ENCODE measurements at regions not wholly inside any gene's neighbourhood (a gene's known extent, or its start where the extent isn't known, plus 50 kb on each side); places are given as distances from the start of the nearest gene placed in this dataset.

DNA sequence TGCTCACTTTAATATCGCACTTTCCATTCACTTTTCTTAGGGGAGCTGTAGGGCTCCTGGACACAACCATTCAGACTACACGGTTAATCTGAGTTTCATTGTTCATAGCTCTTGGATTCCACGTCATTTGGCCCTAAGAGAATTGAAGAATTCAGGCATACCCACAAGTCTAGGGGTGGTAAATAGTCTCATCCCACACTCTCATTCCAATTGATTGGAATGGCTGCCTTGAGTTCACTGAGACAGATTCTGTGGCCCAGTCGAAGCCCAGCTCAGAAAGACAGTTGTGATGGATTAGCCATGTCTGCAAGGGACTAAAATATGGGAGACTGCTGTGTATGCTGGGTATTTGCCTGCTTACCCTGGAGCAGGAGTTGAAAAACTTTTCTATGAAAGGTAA is 124.6 kb downstream of the TFCP2L1 start:
- Mint-ChIP-seq H3K36me3 (peaks cover 16% of the 10 kb centered on the region), H3K4me1 (ENCODE audit: low read depth in 2 of 2) (no peaks in the 10 kb centered on the region), H3K9me3 (peaks cover 8% of the 10 kb centered on the region), H3K27ac (no peak overlapping the region), H3K4me3 (no peak overlapping the region), H3K27me3 (no peaks in the 10 kb centered on the region)
- no peak for DNase-seq (ENCODE audit: low spot score)
- ATAC-seq: no peak

DNA sequence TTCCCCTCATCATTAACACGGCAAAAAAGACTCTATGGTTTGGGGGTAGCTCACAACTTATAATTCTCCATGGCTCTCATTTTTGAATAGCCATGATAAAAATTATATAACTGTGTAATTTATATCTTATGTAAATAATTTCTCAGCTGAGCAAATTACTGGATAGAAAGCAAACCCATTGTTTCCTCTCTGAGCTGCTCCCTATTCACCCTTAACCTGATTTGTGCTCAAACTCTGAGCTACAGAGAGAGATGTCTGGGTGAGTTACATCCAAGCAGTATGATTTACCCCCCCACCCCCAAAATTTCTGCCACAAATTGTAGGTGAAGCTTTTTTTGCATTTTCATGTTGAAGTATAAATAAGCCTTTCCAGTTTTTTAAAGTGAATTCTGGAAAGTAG is 123.7 kb downstream of the TFCP2L1 start:
- no peak for DNase-seq (ENCODE audit: low spot score)
- H3K4me1 Mint-ChIP-seq (ENCODE audit: low read depth in 2 of 2): no peaks in the 10 kb centered on the region
- H3K4me3 Mint-ChIP-seq: no peak overlapping the region

DNA sequence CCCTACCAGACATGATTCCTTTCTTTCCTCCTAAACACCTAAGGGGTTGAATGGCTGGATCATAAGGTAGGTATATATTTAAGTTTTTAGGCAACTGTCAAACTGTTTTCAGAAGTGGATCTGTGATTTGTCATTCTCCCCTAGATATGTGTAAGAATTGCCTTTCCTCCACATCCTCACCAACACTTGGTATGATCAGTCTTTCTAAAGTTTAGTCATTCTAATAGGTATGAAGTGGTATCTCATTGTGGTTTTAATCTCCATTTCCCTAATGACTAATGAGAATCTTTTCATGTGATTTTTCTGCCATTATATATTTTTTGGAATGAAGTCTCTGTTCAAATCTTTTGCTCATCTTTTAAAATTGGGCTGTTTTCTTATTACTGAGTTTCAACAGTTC is 122.1 kb downstream of the TFCP2L1 start:
- peaks cover 10% of the 10 kb centered on the region for H3K36me3 Mint-ChIP-seq
- no peak overlapping the region for H3K27ac Mint-ChIP-seq
- no peak overlapping the region for H3K4me3 Mint-ChIP-seq
- no peak for ATAC-seq
- H3K9me3 Mint-ChIP-seq: peaks cover 7% of the 10 kb centered on the region
- no peaks in the 10 kb centered on the region for H3K4me1 Mint-ChIP-seq (ENCODE audit: low read depth in 2 of 2)
- no peak for DNase-seq (ENCODE audit: low spot score)
- H3K27me3 Mint-ChIP-seq: no peaks in the 10 kb centered on the region

More for the DNA sequence above, 123.7 kb downstream of the TFCP2L1 start:
- Mint-ChIP-seq H3K27me3 (no peaks in the 10 kb centered on the region), H3K27ac (no peak overlapping the region), H3K9me3 (peaks cover 8% of the 10 kb centered on the region), H3K36me3 (peaks cover 16% of the 10 kb centered on the region)
- no peak for ATAC-seq

DNA sequence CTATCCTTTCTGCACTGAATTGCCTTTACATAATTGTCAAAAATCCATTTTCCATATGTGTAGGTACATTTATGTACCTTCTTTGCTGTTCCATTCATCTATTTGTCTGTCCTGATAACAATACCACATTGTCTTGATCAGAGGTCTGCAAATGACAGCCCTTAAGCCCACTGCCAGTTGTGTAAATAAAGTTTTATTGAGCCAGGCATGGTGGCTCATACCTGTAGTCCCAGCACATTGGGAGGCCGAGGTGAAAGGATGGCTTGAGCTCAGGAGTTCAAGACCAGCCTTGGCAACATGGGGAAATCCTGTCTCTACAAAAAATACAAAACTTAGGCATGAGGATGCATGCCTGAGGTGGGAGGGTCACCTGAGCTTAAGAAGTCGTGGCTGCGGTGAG is 121.0 kb downstream of the TFCP2L1 start:
- ATAC-seq (no peak), DNase-seq (ENCODE audit: low spot score) (no peak)
- H3K36me3 Mint-ChIP-seq: peaks cover under 1% of the 10 kb centered on the region
- no peak overlapping the region for H3K4me3 Mint-ChIP-seq
- peaks cover 3% of the 10 kb centered on the region for H3K9me3 Mint-ChIP-seq
- peaks cover 0 to 4% of the 10 kb centered on the region in 2 donors for H3K27me3 Mint-ChIP-seq
- no peak overlapping the region for H3K27ac Mint-ChIP-seq
- H3K4me1 Mint-ChIP-seq (ENCODE audit: low read depth in 2 of 2): no peaks in the 10 kb centered on the region

DNA sequence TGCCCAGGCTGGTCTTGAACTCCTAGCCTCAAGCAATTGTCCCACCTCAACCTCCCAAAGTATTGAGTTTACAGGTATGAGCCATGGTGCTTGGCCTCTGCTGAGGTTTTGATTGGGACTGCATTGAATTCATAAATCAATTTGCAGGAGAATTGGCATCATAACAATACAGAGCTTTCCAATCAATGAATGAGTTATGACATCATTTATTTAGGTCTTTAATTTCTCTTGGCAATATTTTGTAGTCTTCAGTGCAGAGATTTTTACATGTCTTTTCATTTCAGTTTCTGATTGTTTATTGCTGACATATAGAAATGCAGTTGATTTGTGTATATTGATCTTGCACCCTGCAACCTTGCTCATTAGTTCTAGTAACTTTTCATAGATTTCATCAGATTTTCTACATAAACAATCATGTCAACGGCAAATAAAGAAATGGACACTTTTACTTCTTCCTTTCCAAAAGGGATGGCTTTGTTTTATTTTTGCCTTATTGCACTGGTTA is 119.9 kb downstream of the TFCP2L1 start:
- Mint-ChIP-seq H3K27ac (no peak overlapping the region), H3K27me3 (peaks cover 0 to 4% of the 10 kb centered on the region in 2 donors), H3K4me1 (ENCODE audit: low read depth in 2 of 2) (no peaks in the 10 kb centered on the region), H3K9me3 (peaks cover 3% of the 10 kb centered on the region), H3K4me3 (no peak overlapping the region), H3K36me3 (no peaks in the 10 kb centered on the region)
- DNase-seq (ENCODE audit: low spot score): no peak
- ATAC-seq: no peak
